Stimulated activated CD4-positive, alpha-beta T cell treated with anti-CD3 and anti-CD28 coated beads, Interleukin-15, amount 100 ng/mL, for 1 hour (primary cell): ENCODE measurements at regions not wholly inside any gene's neighbourhood (a gene's known extent, or its start where the extent isn't known, plus 50 kb on each side); places are given as distances from the start of the nearest gene placed in this dataset.

Experiments used
- DNase-seq, 2 donors: peaks; one replicate each; pipeline ENCODE4 v3.0.0-alpha.2; 2020; ENCODE audit warnings: low read depth in 1 of 2, low spot score in 1 of 2

DNA sequence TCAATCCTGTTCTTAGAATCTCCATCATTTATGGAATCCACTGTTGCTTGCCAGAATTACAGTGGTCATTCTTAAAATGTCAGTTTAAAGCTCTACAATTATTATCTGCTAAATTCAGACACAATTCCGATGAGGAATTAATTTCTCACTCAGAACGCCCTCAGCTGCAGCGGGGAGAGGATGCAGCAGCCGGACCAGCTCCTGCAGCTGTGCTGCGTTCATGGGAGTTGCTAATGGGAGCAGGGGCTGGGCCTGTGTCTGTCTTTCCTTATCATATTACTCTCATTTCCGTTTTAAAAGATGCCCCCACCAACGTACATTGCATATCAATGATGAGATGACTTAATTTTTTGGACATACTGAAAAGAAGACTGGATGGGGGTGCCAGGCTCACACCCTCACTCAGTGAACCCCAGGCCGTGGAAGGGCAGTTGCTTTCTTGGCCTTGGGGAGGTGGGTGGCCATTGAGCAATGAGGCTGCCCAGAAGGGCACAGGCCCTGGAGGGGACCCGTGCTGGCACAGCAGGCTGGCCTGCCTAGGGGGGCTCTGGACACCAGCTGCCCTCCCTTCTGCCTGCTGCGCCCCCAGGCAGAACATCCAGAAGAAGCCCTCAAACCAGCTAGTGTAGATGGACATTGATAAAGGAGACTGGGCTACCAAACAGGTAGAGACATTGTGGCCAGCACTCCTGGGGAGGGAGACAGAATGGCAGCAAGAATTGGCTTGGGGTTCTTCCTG is 503.6 kb upstream of the MYT1L start:
- DNase-seq, result no peak

- no peak for DNase-seq
These were observed 503.0 kb upstream of the MYT1L start for GRCh38 chr2:2834105-2834504.

- DNase-seq, result no peak
These were observed 501.6 kb upstream of the MYT1L start for GRCh38 chr2:2832657-2833056.

- DNase-seq, result no peak
These were observed 500.6 kb upstream of the MYT1L start for GRCh38 chr2:2831633-2832032.

- no peak for DNase-seq
These were observed 499.5 kb upstream of the MYT1L start for GRCh38 chr2:2830576-2830975.

GRCh38 chr2:2828774-2829368 is 497.8 kb upstream of the MYT1L start:
- no peak for DNase-seq

- DNase-seq, result no peak
These were observed 496.7 kb upstream of the MYT1L start for GRCh38 chr2:2827761-2828221.

DNA sequence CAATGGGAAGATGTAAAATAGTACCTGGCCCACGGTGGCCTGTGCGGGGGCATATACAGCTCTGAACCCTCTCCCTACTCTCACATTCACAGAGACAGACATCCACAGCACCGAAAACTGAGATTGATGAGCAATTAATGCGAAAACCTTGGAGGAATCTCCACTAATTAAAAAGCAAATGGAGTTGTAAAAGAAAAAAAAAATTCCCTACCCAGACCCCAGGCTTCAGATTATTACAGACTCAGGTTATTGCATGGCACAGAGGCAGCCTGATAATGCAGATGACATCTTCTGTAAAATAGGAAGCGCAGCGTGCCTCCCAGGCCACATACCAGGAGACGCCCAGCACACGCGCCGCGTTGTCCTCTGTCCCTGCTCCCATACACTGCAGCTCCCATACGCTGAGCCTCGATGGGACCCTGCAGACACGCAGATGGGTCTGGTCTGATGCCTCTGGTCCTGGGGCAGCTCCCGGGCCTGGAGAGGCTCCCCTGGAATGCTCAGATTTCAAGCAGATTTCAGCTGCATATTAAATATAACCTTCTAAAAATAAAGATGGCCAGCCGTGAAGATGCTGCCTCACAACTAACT is 496.1 kb upstream of the MYT1L start:
- DNase-seq, result no peak

DNA sequence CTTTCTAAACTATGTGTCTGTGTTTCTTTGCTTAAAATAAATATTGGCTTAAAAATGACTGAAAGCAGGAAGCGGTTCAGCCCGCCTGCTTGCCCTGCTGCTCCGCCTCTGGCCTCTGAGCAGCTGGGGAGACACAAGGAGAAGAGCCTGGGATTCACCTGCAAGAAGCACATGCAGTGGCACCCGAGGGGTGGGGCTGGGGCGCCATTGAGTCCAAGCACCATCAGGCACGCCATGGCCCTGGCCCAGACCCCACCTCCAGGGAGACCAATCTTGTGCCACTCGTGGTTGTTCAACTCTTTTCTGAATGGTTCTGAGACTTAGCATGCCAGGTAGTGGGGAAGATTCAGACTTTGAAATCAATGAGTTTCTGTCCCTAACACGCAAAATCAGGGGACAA is 495.5 kb upstream of the MYT1L start:
- no peak for DNase-seq

- DNase-seq, result no peak
These were observed 495.1 kb upstream of the MYT1L start for GRCh38 chr2:2826209-2826551.

DNA sequence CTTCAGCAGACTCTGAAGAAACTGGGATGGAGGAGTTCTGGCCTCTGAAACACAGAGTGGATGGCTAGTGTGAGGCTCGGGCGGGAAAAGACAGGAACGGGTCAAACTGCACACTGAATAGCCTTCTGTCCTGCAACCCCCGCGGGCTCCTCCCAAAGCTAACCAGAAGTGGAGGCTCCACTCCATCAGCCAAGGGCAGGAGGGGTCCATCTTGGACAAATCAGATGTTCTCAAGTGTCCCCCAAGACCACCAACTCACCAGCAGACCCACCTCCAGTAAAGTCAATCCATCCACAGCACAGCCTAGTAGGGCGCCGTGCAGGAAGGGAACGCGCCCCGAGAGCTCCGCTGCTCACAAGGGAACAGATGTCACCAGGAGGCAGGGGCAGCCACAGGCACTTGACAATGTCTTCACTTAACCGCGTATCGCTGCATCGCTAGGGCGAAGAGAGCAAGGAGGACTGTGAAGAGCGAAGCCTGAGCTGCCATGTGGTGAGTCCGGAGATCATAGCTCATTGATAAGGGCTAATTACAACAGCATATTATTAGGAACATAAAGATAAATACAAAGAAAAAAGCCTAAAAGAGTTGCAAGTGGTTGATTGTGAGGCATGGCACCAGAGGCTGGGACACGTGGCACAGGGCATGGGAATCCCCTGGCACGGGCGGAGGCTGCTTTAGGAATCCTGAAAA is 494.6 kb upstream of the MYT1L start:
- DNase-seq, result no peak

- DNase-seq, result no peak
These were observed 494.0 kb upstream of the MYT1L start for GRCh38 chr2:2825062-2825461.

DNA sequence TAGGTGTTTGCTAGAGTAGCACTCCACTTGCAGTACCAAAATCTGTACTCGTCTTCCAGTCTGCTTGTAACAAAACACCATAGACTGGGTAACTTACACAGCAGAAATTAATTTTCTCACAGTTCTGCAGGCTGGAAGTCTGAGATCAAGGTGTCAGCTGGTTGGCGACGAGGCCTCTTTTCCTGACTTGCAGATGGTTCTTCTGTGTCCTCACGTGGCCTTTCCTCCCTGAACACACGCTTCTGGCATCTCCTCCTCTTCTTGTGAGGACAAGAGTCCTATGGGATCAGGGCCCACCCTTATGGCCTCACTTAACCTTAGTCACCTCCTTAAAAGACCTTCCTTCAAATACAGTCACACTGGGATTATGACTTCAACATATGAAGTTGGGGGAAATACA is 493.5 kb upstream of the MYT1L start:
- no peak for DNase-seq

DNA sequence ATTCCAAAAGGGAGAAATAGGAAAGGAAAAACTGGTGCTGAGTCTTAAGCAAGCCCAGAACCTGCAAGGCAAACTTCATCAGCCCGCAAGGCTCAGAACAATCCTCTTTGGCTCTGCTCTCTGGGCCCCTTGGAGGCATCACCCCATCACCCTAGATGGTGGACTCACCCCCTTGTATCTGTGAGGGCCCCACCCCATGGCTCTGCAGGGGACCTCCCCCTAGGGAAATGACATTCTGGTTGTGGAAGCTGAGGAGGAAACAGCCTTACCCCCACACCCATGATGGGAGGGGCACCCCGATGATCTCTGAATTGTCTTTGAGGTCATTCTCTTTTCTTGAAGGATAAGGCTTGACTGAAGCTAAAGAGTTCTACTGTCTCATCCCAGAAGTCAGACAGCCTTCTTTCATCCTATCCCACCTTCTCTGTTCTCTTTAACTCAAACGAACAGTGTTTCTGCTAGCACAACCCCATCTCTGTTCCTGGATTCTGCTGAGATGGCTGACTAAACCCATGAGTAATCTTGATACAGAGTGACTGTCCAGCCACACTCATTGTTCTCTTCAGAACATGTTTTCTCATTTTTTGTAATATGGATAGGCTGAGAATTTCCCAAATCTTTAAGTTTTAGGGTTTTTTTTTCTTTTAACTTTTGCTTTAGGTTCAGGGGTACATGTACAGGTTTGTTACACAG is 492.1 kb upstream of the MYT1L start:
- no peak for DNase-seq

GRCh38 chr2:2822143-2822542 is 491.1 kb upstream of the MYT1L start:
- no peak for DNase-seq

GRCh38 chr2:2812648-2813047 is 481.6 kb upstream of the MYT1L start:
- no peak for DNase-seq

- no peak for DNase-seq
These were observed 481.0 kb upstream of the MYT1L start for GRCh38 chr2:2812117-2812516.

DNA sequence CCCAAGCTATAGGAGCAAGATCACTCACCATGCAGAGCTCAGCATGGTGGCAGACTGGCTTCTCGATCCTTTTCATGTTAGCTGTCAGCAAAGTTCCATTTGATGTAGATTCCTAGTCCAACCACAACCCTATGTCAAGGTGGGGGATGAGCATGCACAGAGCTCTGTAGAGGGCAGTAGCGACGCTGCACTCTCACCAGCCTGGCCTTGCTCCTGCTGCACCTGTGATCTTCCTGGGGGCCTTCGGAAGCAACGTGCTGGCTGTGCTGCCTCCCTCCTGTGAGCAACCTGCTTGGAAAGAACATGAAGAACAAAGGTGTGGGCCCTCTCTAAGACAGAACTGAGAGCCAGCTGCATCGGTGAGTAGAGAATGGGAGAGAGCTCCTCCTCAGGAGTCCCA is 479.4 kb upstream of the MYT1L start:
- no peak for DNase-seq

DNA sequence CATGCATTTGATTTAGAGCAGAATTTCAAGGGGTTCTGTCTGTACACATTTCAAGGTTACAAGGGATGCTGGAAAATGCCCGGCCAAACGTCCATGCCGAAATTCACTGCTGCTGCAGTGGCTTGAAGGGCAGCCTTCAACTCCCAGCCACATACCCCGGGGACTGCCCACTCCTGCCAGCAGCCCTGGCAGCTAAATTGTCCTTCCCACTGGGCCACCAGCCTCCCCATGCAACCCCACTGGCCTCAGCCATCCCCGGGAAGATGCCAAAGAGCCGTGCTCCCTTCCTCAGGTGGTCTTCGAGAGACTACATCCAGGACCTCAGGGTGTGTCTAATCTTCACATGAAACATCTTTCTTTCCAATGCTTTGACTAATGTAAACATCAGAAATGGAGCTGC is 478.7 kb upstream of the MYT1L start:
- DNase-seq, result no peak

DNA sequence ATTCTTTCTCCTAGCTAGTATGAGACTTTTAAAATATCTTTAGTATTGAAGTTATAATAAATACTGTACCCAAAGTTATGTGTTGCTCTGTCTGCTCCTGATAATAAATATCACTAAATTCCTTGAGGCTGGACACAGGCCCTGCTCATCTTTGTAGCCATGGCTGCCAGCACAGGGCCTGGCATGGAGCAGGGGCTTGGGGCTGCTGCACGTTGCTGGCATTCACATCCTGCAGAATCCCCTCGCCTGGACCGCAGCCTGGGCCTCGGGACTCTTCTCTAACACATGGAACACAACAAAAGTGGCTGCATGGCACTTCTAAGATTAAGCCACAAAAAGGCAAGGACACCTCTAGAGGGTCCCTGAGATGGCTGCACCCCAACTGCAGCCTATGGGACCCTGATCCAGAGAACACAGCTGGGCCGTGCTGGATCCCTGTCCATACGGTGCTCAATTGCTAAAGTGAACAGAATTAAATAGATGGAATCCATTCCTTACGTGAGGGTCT is 477.5 kb upstream of the MYT1L start:
- no peak for DNase-seq

DNA sequence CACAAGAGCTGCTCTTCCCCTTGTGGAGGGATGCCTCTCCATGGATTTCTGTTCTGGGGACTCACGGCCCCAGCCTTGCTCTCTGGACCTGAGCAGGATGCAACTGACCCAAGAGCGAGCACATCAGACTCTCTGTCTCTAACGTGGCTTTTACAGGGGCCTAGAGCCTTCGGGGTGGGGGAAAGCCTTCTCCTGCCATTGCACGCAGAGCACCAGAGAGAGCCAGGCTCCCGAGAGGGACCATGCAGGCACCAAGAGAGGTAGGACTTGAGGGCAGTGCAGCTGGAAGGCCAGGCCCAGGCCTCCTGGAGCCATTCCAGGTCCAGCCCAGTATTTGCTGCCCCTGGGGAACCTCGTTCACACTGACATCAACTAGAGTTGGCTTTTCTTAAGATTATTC is 475.6 kb upstream of the MYT1L start:
- DNase-seq, result no peak
